PFSK-1 (cell line): ENCODE measurements at regions not wholly inside any gene's neighbourhood (a gene's known extent, or its start where the extent isn't known, plus 50 kb on each side); places are given as distances from the start of the nearest gene placed in this dataset.

Experiments
- FOXP2 ChIP-seq: optimal IDR thresholded peaks from 2 replicates; pipeline ENCODE3; 2011; ENCODE audit warnings: borderline replicate concordance, control low read depth, inconsistent platforms; ENCODE audit not compliant: insufficient read depth; ENCODE audit errors: extremely low read length, extremely low read depth
- POLR2AphosphoS5 ChIP-seq: IDR thresholded peaks from 2 replicates; pipeline ENCODE4 v1.6.1; 2012; ENCODE audit warnings: low read depth, mild to moderate bottlenecking, control low read depth, low read length, moderate library complexity
- REST ChIP-seq, 2 experiments: IDR thresholded peaks; 2 replicates each; pipeline versions ENCODE4 v1.6.1 to v1.8.0; 2011 to 2012; ENCODE audit warnings: low read depth in 2 of 2, low read length in 2 of 2, control low read depth in 1 of 2, inconsistent platforms in 1 of 2, mild to moderate bottlenecking in 1 of 2, moderate library complexity in 1 of 2; ENCODE audit not compliant: insufficient read depth in 1 of 2
- SIN3A ChIP-seq: IDR thresholded peaks from 2 replicates; pipeline ENCODE4 v1.6.1; 2012; ENCODE audit warnings: mild to moderate bottlenecking, low read length, moderate library complexity, borderline replicate concordance; ENCODE audit not compliant: insufficient read depth
- TAF1 ChIP-seq: IDR thresholded peaks from 2 replicates; pipeline ENCODE4 v1.6.1; 2012; ENCODE audit warnings: low read length, control low read depth, borderline replicate concordance; ENCODE audit not compliant: insufficient read depth

GRCh38 chr6:82555801-82556200 lies 192.2 kb downstream of the TPBG start:
- TF ChIP-seq POLR2AphosphoS5 (no peak), REST (IDR thresholded peaks at IDR 0.05; ENCODE audit: insufficient read depth in 1 of 2, low read depth in 2 of 2, low read length in 2 of 2) (no peak), FOXP2 (no peak), SIN3A (no peak), TAF1 (no peak)

GRCh38 chr6:82567621-82568020 lies 204.0 kb downstream of the TPBG start:
- TF ChIP-seq TAF1 (no peak), SIN3A (no peak), FOXP2 (no peak), REST (IDR thresholded peaks at IDR 0.05; ENCODE audit: insufficient read depth in 1 of 2, low read depth in 2 of 2, low read length in 2 of 2) (no peak), POLR2AphosphoS5 (no peak)

GRCh38 chr6:82568290-82568993 lies 204.8 kb downstream of the TPBG start:
- TF ChIP-seq FOXP2 (no peak), REST (IDR thresholded peaks at IDR 0.05; ENCODE audit: insufficient read depth in 1 of 2, low read depth in 2 of 2, low read length in 2 of 2) (no peak)

GRCh38 chr6:82569022-82569421 lies 205.4 kb downstream of the TPBG start:
- TF ChIP-seq FOXP2 (no peak), POLR2AphosphoS5 (no peak), SIN3A (no peak), TAF1 (no peak), REST (IDR thresholded peaks at IDR 0.05; ENCODE audit: insufficient read depth in 1 of 2, low read depth in 2 of 2, low read length in 2 of 2) (no peak)

GRCh38 chr6:82570083-82570482 lies 206.5 kb downstream of the TPBG start:
- TF ChIP-seq SIN3A (no peak), REST (IDR thresholded peaks at IDR 0.05; ENCODE audit: insufficient read depth in 1 of 2, low read depth in 2 of 2, low read length in 2 of 2) (no peak), POLR2AphosphoS5 (no peak), TAF1 (no peak), FOXP2 (no peak)
